AG04450 (cell line): ENCODE measurements at regions not wholly inside any gene's neighbourhood (a gene's known extent, or its start where the extent isn't known, plus 50 kb on each side); places are given as distances from the start of the nearest gene placed in this dataset.

Experiments
- CTCF ChIA-PET: fragments of 300-600, 350-600 bp; formaldehyde crosslinking; extraction: SDS; loops from one replicate; lab custom pipeline; 2022; ENCODE audit warnings: antibody characterized with exemption, inconsistent platforms; lab: Charles Lee
- POLR2A ChIA-PET: fragments of 350-600 bp; formaldehyde crosslinking; extraction: SDS; loops from one replicate; lab custom pipeline; 2021; ENCODE audit warnings: antibody characterized with exemption, inconsistent platforms; lab: Yijun Ruan, JAX
- DNase-seq: peaks from one replicate; pipeline ENCODE4 v3.0.0-alpha.2; 2011; ENCODE audit warnings: low read depth, low spot score
- H3K27ac ChIP-seq: one replicate; pipeline ENCODE4 v1.5.1; 2012; ENCODE audit warnings: low read depth, low read length, control low read depth
- H3K27me3 ChIP-seq: one replicate; pipeline ENCODE4 v1.6.0; 2012; ENCODE audit warnings: low read length; ENCODE audit not compliant: control insufficient read depth, insufficient read depth
- H3K4me3 ChIP-seq: 2 replicates; pipeline ENCODE4 v1.5.1; 2011; ENCODE audit warnings: mild to moderate bottlenecking, low read depth, low read length, control low read depth
- H3K9me3 ChIP-seq: 2 replicates; pipeline ENCODE4 v1.5.1; 2012; ENCODE audit warnings: low read length; ENCODE audit not compliant: control insufficient read depth, insufficient read depth
- CTCF ChIP-seq: IDR thresholded peaks from 2 replicates; pipeline ENCODE4 v1.5.1; 2011; ENCODE audit warnings: low read depth, low read length, control low read depth, inconsistent platforms

GRCh38 chr2:7999683-8000476 is 682.0 kb upstream of the ID2 start:
- DNase-seq, result no peak
- H3K27ac ChIP-seq, result no peak overlapping the region
- TF ChIP-seq CTCF, result no peak
- no peaks in the 10 kb centered on the region for H3K9me3 ChIP-seq
- no peak overlapping the region for H3K4me3 ChIP-seq
- ChIA-PET CTCF (interaction anchor here (0.5 to 0.6 kb wide), 3 partner anchors 29 to 685 kb away, joined by 3 to 4 read pairs (median 4); no protein-coding TSS in a partner anchor), POLR2A (no interaction called here)
- H3K27me3 ChIP-seq, result no peaks in the 10 kb centered on the region

GRCh38 chr2:8000870-8001269 is 681.0 kb upstream of the ID2 start:
- ChIA-PET CTCF (no interaction called here), POLR2A (no interaction called here)
- no peak for DNase-seq
- no peaks in the 10 kb centered on the region for H3K27me3 ChIP-seq
- H3K9me3 ChIP-seq, result no peaks in the 10 kb centered on the region
- no peak overlapping the region for H3K27ac ChIP-seq
- H3K4me3 ChIP-seq, result no peak overlapping the region
- TF ChIP-seq CTCF, result 0 out of 2 replicates have a peak, but pooled peaks have one; percentile 29

- H3K27me3 ChIP-seq, result no peaks in the 10 kb centered on the region
- H3K4me3 ChIP-seq, result no peak overlapping the region
- no peaks in the 10 kb centered on the region for H3K9me3 ChIP-seq
- DNase-seq, result no peak
- H3K27ac ChIP-seq, result no peak overlapping the region
- no peak for TF ChIP-seq CTCF
- CTCF ChIA-PET, result no interaction called here
- POLR2A ChIA-PET, result no interaction called here
Observed at GRCh38 chr2:8002765-8003393, 679.0 kb upstream of the ID2 start.

- Histone ChIP-seq H3K4me3 (peak overlapping the region; percentile 40), H3K9me3 (no peaks in the 10 kb centered on the region), H3K27ac (no peak overlapping the region), H3K27me3 (no peaks in the 10 kb centered on the region)
- DNase-seq, result no peak
- TF ChIP-seq CTCF, result no peak
- ChIA-PET CTCF (no interaction called here), POLR2A (interaction anchor here (1.3 kb wide), 1 partner anchor 678 kb away, joined by 6 read pairs; the partner anchor contains the start of gene ID2)
Observed at GRCh38 chr2:8003462-8004075, 678.3 kb upstream of the ID2 start.
